IMR-90 (cell line): ENCODE measurements at regions not wholly inside any gene's neighbourhood (a gene's known extent, or its start where the extent isn't known, plus 50 kb on each side); places are given as distances from the start of the nearest gene placed in this dataset.

Source experiments
- ATAC-seq: fragments of 200-7000 bp; cut with Tn5 transposase; 2 replicates; pipeline ENCODE4 v1.9.1; 2020; ENCODE audit warnings: low read depth, mild to moderate bottlenecking, moderate library complexity
- BruUV-seq: library from RNA; stranded (reverse); fragments of 400-500 nt; replicated peaks from 2 replicates; lab custom pipeline; 2021; lab: Mats Ljungman, UMichigan
- CTCF ChIA-PET: fragments of 300-600 bp; formaldehyde crosslinking; extraction: SDS; loops from one replicate; lab custom pipeline; 2021; ENCODE audit warnings: antibody characterized with exemption; lab: Yijun Ruan, JAX
- POLR2A ChIA-PET: fragments of 300-600 bp; sonication (Branson Sonifier 250); formaldehyde crosslinking; loops from one replicate; lab custom pipeline; 2022; ENCODE audit warnings: antibody characterized with exemption; ENCODE audit not compliant: unreplicated experiment; lab: Charles Lee
- DNase-seq: peaks from one replicate; pipeline ENCODE4 v3.0.0; 2013
- H2AFZ ChIP-seq: replicated peaks from 2 replicates; pipeline ENCODE3; 2013; ENCODE audit warnings: low read length, mild to moderate bottlenecking; ENCODE audit not compliant: poor library complexity
- H2AK5ac ChIP-seq: 2 replicates; pipeline ENCODE4 v1.6.1; 2013; ENCODE audit warnings: low read depth, low read length, inconsistent platforms
- H2AK9ac ChIP-seq: replicated peaks from 2 replicates; pipeline ENCODE3; 2013; ENCODE audit warnings: mild to moderate bottlenecking, low read depth, low read length, moderate library complexity; ENCODE audit not compliant: poor library complexity
- H2BK120ac ChIP-seq: 2 replicates; pipeline ENCODE4 v1.6.1; 2013; ENCODE audit warnings: low read depth, low read length, inconsistent platforms
- H2BK15ac ChIP-seq: 3 replicates; pipeline ENCODE4 v1.6.1; 2013; ENCODE audit warnings: low read depth, low read length, inconsistent platforms
- H2BK20ac ChIP-seq: 2 replicates; pipeline ENCODE4 v1.6.1; 2013; ENCODE audit warnings: low read depth, mild to moderate bottlenecking, inconsistent platforms, low read length, moderate library complexity
- H2BK5ac ChIP-seq: 2 replicates; pipeline ENCODE4 v1.6.1; 2013; ENCODE audit warnings: mild to moderate bottlenecking, low read depth, low read length, inconsistent platforms; ENCODE audit not compliant: poor library complexity, severe bottlenecking
- H3K14ac ChIP-seq: replicated peaks from 2 replicates; pipeline ENCODE4 v1.6.1; 2013; ENCODE audit warnings: low read depth, low read length, inconsistent platforms
- H3K18ac ChIP-seq: 2 replicates; pipeline ENCODE4 v1.6.1; 2013; ENCODE audit warnings: low read depth, low read length, control low read depth
- H3K23ac ChIP-seq: 2 replicates; pipeline ENCODE4 v1.6.1; 2013; ENCODE audit warnings: low read depth, low read length, inconsistent platforms
- H3K27ac ChIP-seq: 2 replicates; pipeline ENCODE4 v1.5.1; 2013; ENCODE audit warnings: mild to moderate bottlenecking, control low read depth, low read length; ENCODE audit not compliant: insufficient read depth
- H3K27me3 ChIP-seq: 2 replicates; pipeline ENCODE4 v1.6.1; 2013; ENCODE audit warnings: low read length; ENCODE audit not compliant: control insufficient read depth, insufficient read depth
- H3K36me3 ChIP-seq: 2 replicates; pipeline ENCODE4 v1.6.1; 2013; ENCODE audit warnings: low read length, mixed read lengths; ENCODE audit not compliant: control insufficient read depth, insufficient read depth
- H3K4ac ChIP-seq: 2 replicates; pipeline ENCODE4 v1.6.1; 2013; ENCODE audit warnings: low read depth, low read length, inconsistent platforms
- H3K4me1 ChIP-seq: 2 replicates; pipeline ENCODE4 v1.6.1; 2013; ENCODE audit warnings: low read length, mixed read lengths; ENCODE audit not compliant: control insufficient read depth, insufficient read depth
- H3K4me2 ChIP-seq: 2 replicates; pipeline ENCODE4 v1.6.1; 2013; ENCODE audit warnings: low read depth, mild to moderate bottlenecking, control low read depth, low read length, moderate library complexity
- H3K4me3 ChIP-seq: 2 replicates; pipeline ENCODE4 v1.5.1; 2013; ENCODE audit warnings: low read depth, mild to moderate bottlenecking, control low read depth, low read length, moderate library complexity; ENCODE audit not compliant: insufficient read depth
- H3K56ac ChIP-seq: 2 replicates; pipeline ENCODE4 v1.6.1; 2013; ENCODE audit warnings: low read length, inconsistent platforms; ENCODE audit not compliant: insufficient read depth; ENCODE audit errors: extremely low read depth
- H3K79me1 ChIP-seq, 2 experiments: 2 replicates each; pipeline ENCODE4 v1.6.1; 2013; ENCODE audit warnings: low read length in 2 of 2, inconsistent platforms in 1 of 2, low read depth in 1 of 2
- H3K9ac ChIP-seq: 2 replicates; pipeline ENCODE4 v1.6.1; 2013; ENCODE audit warnings: low read depth, low read length, control low read depth
- H3K9me1 ChIP-seq: 2 replicates; pipeline ENCODE4 v1.6.1; 2013; ENCODE audit warnings: low read length, inconsistent platforms; ENCODE audit not compliant: insufficient read depth
- H3K9me3 ChIP-seq: 2 replicates; pipeline ENCODE4 v1.6.1; 2013; ENCODE audit warnings: low read length; ENCODE audit not compliant: control insufficient read depth, insufficient read depth
- H4K20me1 ChIP-seq: 2 replicates; pipeline ENCODE4 v1.6.1; 2013; ENCODE audit warnings: low read length, inconsistent platforms; ENCODE audit not compliant: insufficient read depth
- H4K5ac ChIP-seq: 2 replicates; pipeline ENCODE4 v1.6.1; 2013; ENCODE audit warnings: mild to moderate bottlenecking, low read depth, low read length, control low read depth
- H4K8ac ChIP-seq, 2 experiments: 2 replicates each; pipeline ENCODE4 v1.6.1; 2013; ENCODE audit warnings: low read depth in 2 of 2, low read length in 2 of 2, control low read depth in 1 of 2, inconsistent platforms in 1 of 2
- H4K91ac ChIP-seq: 2 replicates; pipeline ENCODE4 v1.6.1; 2013; ENCODE audit warnings: low read depth, low read length, inconsistent platforms; ENCODE audit not compliant: insufficient read depth
- MAZ ChIP-seq: IDR thresholded peaks from 2 replicates; pipeline ENCODE4 v1.6.1; 2012; ENCODE audit warnings: low read depth, mild to moderate bottlenecking, low read length, improper control_type of control experiment, moderate library complexity, borderline replicate concordance
- MXI1 ChIP-seq: IDR thresholded peaks from 2 replicates; pipeline ENCODE4 v1.6.1; 2012; ENCODE audit warnings: low read depth, mild to moderate bottlenecking, low read length, moderate library complexity, borderline replicate concordance
- POLR2A ChIP-seq: IDR thresholded peaks from 2 replicates; pipeline ENCODE4 v1.6.1; 2012; ENCODE audit warnings: mild to moderate bottlenecking, low read depth, low read length
- WGBS, 2 experiments: methylation state at CpG; one replicate each; pipeline versions ENCODE4 v1.1.5 to v1.1.7; 2013; ENCODE audit warnings: missing lambda C conversion rate in 2 of 2; ENCODE audit not compliant: insufficient read length in 1 of 2; ENCODE audit errors: extremely low coverage in 2 of 2; 5-methylcytosine and 5-hydroxymethylcytosine counted together
- dilution Hi-C: fragments of 300-500 bp; cut with HindIII; formaldehyde crosslinking; loops from one replicate; pipeline ENCODE4 v1.14.3; 2018; ENCODE audit warnings: low sequenced_read_pairs; ENCODE audit not compliant: unreplicated experiment
- in situ Hi-C: fragments of 300-500 bp; cut with MboI; formaldehyde crosslinking; loops from 3 replicates; pipeline ENCODE4 v1.14.3; 2019; ENCODE audit warnings: low sequenced_read_pairs, inconsistent platforms, mixed read lengths
- intact Hi-C: fragments of 100-400 bp; cut with micrococcal nuclease; formaldehyde crosslinking; loops from 2 replicates; pipeline ENCODE4 v1.10.0; 2022
- TF ChIP-seq, protein P1 (sequence below): fragments of 150-350 bp; IDR thresholded peaks from 2 replicates; pipeline ENCODE4 v1.6.1; 2016; ENCODE audit warnings: low read depth, mild to moderate bottlenecking, low read length, moderate library complexity, borderline replicate concordance

- Histone ChIP-seq H3K18ac (peak overlapping the region; percentile 29; the same call in 1 of the 2 replicates), H4K20me1 (no peaks in the 10 kb centered on the region), H2BK5ac (no peak overlapping the region), H3K4me3 (no peak overlapping the region), H3K23ac (no peak overlapping the region), H2AK9ac (no peak overlapping the region), H4K5ac (no peak overlapping the region; the same call in 1 of the 2 replicates), H3K27me3 (no peaks in the 10 kb centered on the region), H3K4me1 (peaks cover 12% of the 10 kb centered on the region; the same call in 1 of the 2 replicates), H2AFZ (no peak overlapping the region), H2BK120ac (peak overlapping the region; percentile 54; the same call in 1 of the 2 replicates), H2BK15ac (no peak overlapping the region; the same call in 2 of the 3 replicates), H2BK20ac (peak overlapping the region; percentile 84; the same call in 1 of the 2 replicates), H3K9me3 (no peaks in the 10 kb centered on the region), H3K4me2 (no peak overlapping the region; the same call in 1 of the 2 replicates), H3K14ac (peak overlapping the region; percentile 62), H3K79me1 (peaks cover 0 to 28% of the 10 kb centered on the region in 2 experiments; a peak in 3 of 4 replicates), H3K9ac (no peak overlapping the region), H3K36me3 (no peaks in the 10 kb centered on the region), H3K27ac (no peak overlapping the region), H4K91ac (peak overlapping the region; percentile 6; the same call in 1 of the 2 replicates), H3K56ac (no peak overlapping the region), H3K4ac (peak overlapping the region; percentile 58), H2AK5ac (peak overlapping the region; percentile 82; the same call in 1 of the 2 replicates), H3K9me1 (peaks cover 16% of the 10 kb centered on the region; the same call in 1 of the 2 replicates), H4K8ac (no peak overlapping the region; a peak in 1 of 4 replicates)
- no TSS peak for BruUV-seq
- no CpG with 5 or more reads among the region's 4 CpGs for WGBS, 2 experiments
- CTCF ChIA-PET: interaction anchor here (0.6 kb wide), 1 partner anchor 14 kb away, joined by 8 read pairs; no protein-coding TSS in a partner anchor
- ATAC-seq (no peak), DNase-seq (no peak)
- in situ Hi-C loops (no loop called here), dilution Hi-C loops (no loop called here), intact Hi-C loops (no loop called here)
- POLR2A ChIA-PET: no interaction called here
- TF ChIP-seq MXI1 (no peak), MAZ (no peak), POLR2A (no peak)
- TF ChIP-seq, protein P1, sequence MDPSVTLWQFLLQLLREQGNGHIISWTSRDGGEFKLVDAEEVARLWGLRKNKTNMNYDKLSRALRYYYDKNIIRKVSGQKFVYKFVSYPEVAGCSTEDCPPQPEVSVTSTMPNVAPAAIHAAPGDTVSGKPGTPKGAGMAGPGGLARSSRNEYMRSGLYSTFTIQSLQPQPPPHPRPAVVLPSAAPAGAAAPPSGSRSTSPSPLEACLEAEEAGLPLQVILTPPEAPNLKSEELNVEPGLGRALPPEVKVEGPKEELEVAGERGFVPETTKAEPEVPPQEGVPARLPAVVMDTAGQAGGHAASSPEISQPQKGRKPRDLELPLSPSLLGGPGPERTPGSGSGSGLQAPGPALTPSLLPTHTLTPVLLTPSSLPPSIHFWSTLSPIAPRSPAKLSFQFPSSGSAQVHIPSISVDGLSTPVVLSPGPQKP: no peak
These were observed 65.5 kb upstream of the DCBLD2 start for GRCh38 chr3:98966862-98967546.
